KOPT-K1 (cell line): ENCODE measurements at regions not wholly inside any gene's neighbourhood (a gene's known extent, or its start where the extent isn't known, plus 50 kb on each side); places are given as distances from the start of the nearest gene placed in this dataset.

ENCODE experiments used
- H3K27ac ChIP-seq: fragments of 200-600 bp; sonication (generic); 2 replicates; pipeline ENCODE4 v1.5.1; 2016; ENCODE audit warnings: antibody characterized with exemption, mild to moderate bottlenecking, low read depth, low read length; ENCODE audit not compliant: poor library complexity, severe bottlenecking
- H3K36me3 ChIP-seq: fragments of 200-600 bp; sonication (generic); 2 replicates; pipeline ENCODE4 v1.5.1; 2017; ENCODE audit warnings: antibody characterized with exemption, mild to moderate bottlenecking, low read length, moderate library complexity; ENCODE audit not compliant: insufficient read depth
- H3K9me3 ChIP-seq: fragments of 200-600 bp; sonication (generic); 2 replicates; pipeline ENCODE4 v1.5.1; 2017; ENCODE audit warnings: antibody characterized with exemption, low read length, mild to moderate bottlenecking; ENCODE audit not compliant: insufficient read depth, poor library complexity, severe bottlenecking

DNA sequence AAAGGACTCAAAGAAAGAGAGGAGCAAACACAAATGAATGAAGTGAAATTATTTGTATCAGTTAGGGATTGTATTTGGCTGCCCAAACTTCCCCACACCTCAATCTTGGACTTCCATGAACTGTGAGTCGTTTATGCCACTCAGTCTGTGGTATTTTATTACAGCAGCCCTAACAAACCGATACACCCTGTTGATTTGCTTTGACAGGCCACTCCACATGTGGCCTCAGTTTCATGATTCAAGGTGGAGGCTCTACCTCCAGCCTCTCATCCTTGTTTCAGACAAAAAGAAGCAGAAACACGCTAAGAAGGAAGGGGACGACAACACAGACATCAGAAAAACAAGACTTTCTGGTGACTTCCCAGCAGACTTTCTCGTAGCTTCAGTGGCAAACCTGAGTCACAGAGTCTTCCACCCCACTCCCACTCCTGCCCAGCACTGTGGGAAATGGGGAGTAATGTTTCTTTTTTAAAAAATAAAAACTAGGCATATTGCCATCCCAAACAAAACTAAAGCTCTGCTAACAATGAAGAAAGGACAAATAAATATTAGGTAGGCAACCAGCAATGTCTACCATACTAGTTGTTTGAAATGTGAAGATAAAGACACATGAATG is 52.2 kb upstream of the ABCA1 start:
- H3K27ac ChIP-seq = no peak overlapping the region
- no peaks in the 10 kb centered on the region for H3K9me3 ChIP-seq
- no peaks in the 10 kb centered on the region for H3K36me3 ChIP-seq

DNA sequence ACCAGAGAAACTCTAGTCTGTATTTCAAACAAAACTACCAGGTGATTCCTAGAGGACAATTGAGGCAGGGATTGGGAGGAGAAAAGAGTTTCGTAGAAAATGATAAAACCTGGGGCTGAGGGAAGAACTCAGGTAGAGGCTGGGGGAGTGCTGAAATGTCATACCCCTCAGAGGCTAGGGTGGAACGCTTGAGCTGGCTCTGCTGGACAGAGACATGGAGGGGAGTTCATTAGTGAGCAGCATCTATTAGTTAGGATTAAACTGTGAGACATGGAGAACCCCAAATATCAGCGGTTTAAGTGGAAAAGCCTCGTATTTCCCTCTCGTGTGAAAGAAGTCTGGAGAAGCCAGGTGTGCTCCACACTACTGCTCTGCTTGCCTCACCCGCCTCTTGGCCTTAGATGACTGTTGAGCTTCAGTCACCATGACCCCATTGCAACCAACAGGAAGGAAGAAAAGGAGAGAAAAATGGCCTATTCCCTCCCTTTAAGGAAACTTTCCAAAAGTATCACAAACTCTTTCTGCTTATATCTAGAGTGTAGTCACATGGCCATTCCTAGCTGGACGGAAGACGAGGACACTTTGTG is 53.7 kb upstream of the ABCA1 start:
- Histone ChIP-seq H3K36me3 (no peaks in the 10 kb centered on the region), H3K27ac (no peak overlapping the region), H3K9me3 (no peaks in the 10 kb centered on the region)

DNA sequence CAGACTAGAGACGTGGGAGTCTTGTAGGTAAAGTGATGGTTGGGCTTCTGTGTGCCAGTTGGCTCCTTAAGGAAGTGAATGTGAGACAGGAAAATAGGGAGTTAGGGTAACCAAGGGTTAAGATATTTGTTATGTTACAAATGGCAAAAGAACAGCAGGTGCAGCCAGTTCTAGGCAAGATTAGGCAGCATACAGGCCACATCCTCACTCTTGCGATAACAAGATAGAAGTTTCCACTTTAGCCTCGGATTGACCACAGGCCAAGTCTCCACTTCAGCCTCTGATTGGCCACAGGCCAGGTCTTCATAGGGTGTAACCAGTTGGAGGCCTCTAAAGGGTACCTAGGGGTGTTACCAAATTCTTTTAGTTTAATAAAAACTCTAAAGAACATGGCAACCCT is 54.6 kb upstream of the ABCA1 start:
- no peaks in the 10 kb centered on the region for H3K36me3 ChIP-seq
- H3K9me3 ChIP-seq = no peaks in the 10 kb centered on the region
- no peak overlapping the region for H3K27ac ChIP-seq

DNA sequence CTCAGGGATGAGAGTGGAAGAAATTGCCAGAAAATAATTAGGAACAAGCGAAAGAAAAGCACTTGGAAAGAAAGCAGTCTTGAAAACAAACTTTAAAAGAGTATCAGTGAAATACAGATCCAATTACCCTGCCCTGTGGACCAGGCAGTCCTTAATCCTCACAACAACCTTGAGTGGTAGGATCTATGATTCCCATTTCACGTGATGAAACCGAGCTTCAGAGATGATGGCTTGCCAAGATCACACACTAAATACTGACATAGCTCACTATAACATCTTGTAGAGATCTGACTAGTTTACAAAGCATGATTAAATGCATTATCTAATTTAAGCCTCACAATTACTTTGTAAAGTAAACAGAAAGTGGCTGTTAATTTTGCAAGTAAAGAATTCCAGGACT is 55.5 kb upstream of the ABCA1 start:
- no peaks in the 10 kb centered on the region for H3K36me3 ChIP-seq
- peak overlapping the region; percentile 70 for H3K27ac ChIP-seq
- no peaks in the 10 kb centered on the region for H3K9me3 ChIP-seq

DNA sequence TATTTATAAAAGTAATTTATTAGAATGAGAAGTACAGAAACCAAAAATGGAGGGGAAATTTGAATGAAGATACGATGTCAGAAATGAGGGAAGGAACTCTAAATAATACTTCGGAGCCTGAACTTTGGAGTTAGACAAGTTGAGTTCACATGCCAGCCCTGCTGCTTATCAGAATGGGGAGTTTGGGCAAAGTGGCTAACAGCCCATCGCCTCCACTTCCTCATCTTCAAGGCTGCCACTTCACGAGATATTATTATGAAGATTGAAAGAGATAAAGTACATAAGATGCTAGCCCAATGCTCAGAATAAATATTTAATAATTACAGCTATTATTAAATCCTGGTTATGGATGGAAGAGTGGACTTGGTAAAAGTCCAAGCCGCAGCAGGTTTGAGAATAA is 56.2 kb upstream of the ABCA1 start:
- H3K36me3 ChIP-seq = no peaks in the 10 kb centered on the region
- peak overlapping the region; percentile 70 for H3K27ac ChIP-seq
- no peaks in the 10 kb centered on the region for H3K9me3 ChIP-seq

DNA sequence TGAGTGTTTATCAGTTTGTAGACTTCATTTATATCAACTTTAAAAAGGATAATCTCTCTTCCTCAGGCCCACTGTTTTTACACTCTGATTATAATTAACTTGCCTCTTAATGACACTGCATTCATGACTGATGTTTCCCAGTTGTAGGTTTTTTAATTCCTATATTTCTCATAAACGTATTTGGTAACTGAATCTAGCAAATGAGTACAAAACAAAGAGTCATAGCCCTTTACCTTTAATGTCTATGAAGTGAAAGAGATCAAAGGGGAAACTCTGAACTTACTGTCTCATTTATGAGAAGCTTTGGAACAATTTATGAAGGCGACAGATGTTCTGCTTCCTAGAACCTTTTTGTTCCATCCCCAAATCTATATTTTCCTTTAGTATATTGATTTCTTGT is 56.6 kb upstream of the ABCA1 start:
- H3K9me3 ChIP-seq = no peaks in the 10 kb centered on the region
- peak overlapping the region; percentile 70 for H3K27ac ChIP-seq
- H3K36me3 ChIP-seq = no peaks in the 10 kb centered on the region

DNA sequence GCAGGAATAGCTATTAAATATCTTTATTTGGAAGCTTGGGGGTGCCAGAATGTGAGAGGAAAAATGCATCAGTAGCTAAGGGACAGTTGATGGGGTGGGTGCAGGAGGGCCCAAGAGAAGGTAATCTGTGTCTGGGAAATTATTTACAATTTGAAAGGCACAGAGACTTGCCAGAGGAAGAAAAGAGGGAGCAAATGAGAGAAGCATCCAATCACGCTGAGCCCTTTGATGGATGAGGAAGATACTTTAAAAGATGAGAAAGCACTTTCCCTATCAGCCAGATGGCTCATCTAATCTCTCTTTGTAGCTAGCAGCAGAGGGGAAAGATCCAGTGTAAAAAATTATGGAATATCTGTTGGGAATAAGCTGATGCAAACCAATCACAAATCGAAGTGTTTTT is 57.0 kb upstream of the ABCA1 start:
- Histone ChIP-seq H3K9me3 (no peaks in the 10 kb centered on the region), H3K36me3 (no peaks in the 10 kb centered on the region), H3K27ac (peak overlapping the region; percentile 70)

DNA sequence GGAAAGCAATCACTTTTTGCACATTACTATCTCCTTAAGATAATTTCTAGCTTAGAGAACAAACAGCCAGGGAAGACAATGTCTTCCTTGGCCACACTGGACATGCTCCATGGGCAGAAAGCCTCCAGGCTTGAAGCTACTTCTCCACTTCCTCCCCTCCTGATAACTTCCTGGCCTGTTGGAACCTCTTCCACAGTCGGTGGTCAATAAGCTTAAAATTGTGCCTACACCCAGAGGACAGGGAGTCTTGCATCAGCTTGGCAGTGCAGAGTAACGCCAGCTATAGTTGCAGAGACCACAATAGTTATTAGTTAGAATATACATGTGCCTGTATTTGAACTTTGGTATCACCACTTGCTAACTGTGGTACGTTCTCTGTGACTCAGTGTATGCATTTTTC is 58.1 kb upstream of the ABCA1 start:
- H3K36me3 ChIP-seq = no peaks in the 10 kb centered on the region
- H3K9me3 ChIP-seq = no peaks in the 10 kb centered on the region
- peak overlapping the region; percentile 42 for H3K27ac ChIP-seq

DNA sequence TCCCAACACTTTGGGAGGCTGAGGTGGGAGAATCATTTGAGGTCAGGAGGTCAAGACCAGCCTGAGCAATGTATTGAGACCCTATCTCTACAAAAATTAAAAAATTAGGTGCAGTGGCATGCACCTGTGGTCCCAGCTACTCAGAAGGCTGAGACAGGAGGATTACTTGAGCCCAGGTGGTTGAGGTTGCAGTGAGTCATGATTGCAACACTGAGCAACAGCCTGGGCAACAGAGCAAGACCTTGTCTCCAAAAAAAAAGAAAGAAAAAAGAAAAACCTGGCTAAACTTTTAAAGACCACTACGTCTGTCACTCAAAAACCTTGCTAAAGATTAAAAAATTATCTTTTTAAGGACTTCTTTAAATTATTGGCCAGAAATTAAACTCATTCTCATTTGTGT is 59.8 kb upstream of the ABCA1 start:
- Histone ChIP-seq H3K9me3 (no peaks in the 10 kb centered on the region), H3K27ac (peak overlapping the region; percentile 94), H3K36me3 (no peaks in the 10 kb centered on the region)

DNA sequence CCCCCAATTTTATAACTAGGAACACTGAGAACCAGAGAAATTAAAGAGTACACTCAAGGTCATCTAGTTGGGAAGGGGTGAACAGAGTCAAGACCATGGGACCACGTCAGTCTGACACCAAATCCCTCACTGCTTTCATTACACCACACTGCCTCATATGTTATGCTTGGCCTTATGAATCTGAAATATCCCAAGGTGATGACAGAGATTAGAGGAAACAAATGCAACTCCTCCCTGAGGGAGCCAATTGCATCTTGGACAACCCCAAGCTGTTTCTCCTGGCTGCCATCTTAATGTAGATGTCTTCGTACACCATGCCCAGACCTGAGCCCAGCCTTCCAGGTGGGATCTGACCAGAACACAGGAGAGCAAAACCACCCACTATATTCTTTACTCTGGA is 60.6 kb upstream of the ABCA1 start:
- H3K9me3 ChIP-seq = no peaks in the 10 kb centered on the region
- no peaks in the 10 kb centered on the region for H3K36me3 ChIP-seq
- peak overlapping the region; percentile 94 for H3K27ac ChIP-seq

DNA sequence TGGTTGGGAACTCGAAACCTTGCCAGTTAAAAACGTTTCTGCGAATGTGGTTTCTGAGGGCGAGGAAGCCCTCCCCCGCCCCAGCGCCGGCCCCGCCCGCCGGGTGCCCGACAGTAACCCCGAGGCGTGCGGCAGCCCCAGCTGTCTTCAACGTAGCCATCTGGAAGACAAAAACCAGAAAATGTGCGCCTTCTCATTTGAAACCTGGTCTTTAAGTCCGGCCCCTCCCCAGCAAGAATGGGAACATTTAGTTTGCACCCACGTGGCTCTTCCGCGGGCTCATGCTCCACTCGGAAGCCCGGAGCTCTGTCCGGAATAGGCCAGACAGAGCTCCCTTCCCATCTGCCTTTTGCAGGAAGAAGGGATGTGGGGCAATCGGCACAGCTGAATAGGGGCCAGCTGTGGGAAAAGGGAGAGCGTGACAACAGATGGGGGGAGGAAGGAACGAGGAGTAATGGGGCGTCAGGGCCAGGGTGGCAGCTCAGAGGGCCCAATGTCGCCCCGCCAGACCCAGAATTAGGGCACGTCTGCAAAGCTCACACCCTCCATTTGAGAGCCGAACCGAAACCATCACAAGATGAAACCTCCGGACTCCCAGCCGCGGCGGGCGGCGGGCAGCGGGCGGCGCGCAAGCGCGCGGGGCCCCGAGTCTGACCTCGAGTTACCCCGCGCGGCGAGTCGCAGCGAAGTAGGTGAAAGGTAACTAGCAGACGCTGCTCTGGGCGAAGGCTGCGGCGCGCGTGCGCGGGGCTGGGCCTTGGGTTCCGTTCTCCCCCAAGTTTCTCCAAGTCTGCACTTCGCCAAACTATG is 63.4 kb upstream of the ABCA1 start:
- H3K36me3 ChIP-seq = no peaks in the 10 kb centered on the region
- H3K27ac ChIP-seq = peak overlapping the region; percentile 94
- H3K9me3 ChIP-seq = no peaks in the 10 kb centered on the region

DNA sequence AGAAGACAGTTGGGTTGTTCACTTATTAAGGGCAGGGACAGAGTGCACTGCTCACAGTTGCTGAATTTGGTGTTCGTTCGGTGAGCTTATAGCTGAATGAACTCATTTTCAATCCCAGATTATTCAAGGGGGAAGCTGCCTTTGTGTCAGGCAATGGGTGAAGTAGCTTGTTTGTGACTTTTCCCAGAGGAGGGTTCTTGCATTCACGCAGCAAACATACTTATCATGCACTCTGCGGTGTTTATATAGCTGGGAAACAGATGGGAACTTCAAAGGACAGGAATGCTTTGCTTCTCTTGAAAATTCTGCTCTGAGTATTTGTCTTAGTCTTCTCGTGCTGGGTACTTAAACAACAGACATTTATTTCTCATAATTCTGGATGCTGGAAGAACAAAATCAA is 64.7 kb upstream of the ABCA1 start:
- Histone ChIP-seq H3K27ac (peak overlapping the region; percentile 94), H3K9me3 (no peaks in the 10 kb centered on the region), H3K36me3 (no peaks in the 10 kb centered on the region)

DNA sequence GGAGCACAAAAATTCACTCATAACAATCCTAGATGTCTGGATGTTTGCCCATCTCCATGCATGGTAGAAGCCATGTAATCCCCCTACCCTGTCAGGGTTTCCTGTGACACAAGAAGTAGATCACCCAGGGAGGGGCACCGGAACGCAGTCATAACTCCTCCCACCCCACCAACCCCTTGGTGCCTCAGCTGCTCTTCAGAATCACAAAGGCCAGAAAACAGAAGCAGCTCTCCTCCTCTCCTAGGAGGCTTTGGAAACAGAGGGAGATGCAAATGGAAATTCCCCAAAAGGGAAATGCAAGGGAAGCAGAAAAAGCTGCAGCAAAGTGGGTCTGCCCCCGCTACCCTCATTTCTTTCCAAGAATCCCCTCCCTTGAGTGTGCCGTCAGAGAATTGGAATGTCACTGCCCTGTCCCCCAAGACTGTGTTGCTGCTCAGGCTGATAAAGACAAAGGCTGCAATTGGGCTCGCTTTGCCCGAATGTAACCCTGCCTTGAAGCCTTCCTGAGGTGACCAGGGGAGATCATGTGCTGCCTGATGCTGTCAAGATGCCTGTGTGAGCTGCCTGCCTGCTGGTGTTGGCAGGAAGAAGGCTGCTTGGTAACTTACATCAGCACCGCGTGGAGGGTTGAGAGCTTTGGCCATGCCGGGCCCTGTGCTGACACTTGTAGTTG is 65.5 kb upstream of the ABCA1 start:
- H3K9me3 ChIP-seq = no peaks in the 10 kb centered on the region
- H3K27ac ChIP-seq = peak overlapping the region; percentile 94
- no peaks in the 10 kb centered on the region for H3K36me3 ChIP-seq

DNA sequence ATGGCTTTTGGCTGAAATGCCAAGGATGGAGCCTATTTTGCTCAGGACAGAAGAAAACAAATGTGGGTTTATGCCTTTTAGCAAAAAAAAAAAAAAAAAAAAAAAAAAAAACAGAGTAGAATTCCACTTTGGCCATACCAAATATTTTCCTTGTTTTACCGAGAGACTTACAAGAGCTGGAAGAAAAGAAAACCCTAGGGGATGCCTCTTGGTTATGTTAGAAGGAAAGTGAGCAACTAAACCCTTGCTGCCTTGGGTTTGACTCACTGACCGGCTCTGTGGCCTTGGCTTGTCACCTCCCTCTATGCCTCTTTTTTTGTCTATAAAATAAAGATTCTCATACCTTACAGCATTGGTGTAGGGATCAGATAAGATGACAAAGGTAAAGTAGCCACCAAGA is 69.6 kb upstream of the ABCA1 start:
- Histone ChIP-seq H3K36me3 (no peaks in the 10 kb centered on the region), H3K9me3 (no peaks in the 10 kb centered on the region), H3K27ac (no peak overlapping the region)

DNA sequence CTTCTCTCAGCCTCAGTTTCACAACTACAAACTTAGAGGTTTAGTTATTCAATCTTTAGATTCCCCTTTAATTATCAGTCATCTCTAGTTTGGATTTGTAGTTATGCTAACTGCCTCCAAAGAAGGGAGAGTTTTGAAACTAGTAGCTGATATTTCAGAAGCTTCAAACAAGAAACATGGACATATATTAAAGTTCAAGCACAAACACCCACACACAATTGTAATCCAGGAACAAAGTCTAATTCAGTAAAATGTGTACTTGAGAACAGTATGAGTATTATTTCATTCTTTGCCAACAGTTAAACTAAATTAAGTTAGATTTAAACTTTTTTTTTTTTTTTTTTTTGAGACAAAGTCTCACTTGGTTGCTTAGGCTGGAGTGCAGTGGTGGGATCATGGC is 71.2 kb upstream of the ABCA1 start:
- H3K9me3 ChIP-seq = no peaks in the 10 kb centered on the region
- H3K36me3 ChIP-seq = no peaks in the 10 kb centered on the region

More for the DNA sequence above, 71.2 kb upstream of the ABCA1 start:
- H3K27ac ChIP-seq = no peak overlapping the region
